GM12872 (cell line): ENCODE measurements at regions not wholly inside any gene's neighbourhood (a gene's known extent, or its start where the extent isn't known, plus 50 kb on each side); places are given as distances from the start of the nearest gene placed in this dataset.

Experiments used
- TF ChIP-seq, protein P1 (sequence below): IDR thresholded peaks from 3 replicates; pipeline ENCODE4 v1.5.1; 2011; ENCODE audit warnings: low read depth, mild to moderate bottlenecking, low read length, moderate library complexity; ENCODE audit not compliant: insufficient read depth

DNA sequence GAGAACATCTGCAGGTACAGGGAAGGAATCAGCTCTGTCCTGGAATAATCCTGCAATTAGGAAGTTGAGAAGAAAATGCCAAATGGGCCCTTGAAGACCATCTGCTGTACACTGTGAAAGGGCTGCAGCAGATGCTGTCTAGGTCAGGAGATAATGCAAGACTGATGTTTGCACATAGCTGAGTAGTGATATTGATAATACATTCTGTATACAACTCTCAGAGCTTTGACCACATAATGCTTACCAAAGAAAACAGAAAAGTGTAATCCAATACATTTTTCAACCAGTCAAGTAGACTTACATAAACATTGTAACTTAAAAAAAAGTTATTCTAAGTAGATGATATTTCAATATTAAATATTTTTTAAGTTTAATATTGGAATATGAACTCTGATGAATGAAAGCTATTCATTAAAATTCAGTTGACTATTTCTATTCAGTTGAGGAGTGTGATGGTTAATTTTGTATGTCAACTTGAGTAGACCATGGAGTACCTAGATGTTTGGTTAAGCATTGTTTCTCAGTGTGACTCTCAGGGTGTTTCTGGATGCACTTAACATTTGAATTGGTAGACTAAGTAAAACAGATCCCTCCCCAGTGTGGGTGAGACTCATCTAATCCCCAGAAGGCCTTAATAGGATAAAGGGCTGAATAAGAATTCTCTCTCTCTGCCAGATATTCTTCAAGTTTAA lies 380.1 kb upstream of the PRR16 start:
- TF ChIP-seq, protein P1, sequence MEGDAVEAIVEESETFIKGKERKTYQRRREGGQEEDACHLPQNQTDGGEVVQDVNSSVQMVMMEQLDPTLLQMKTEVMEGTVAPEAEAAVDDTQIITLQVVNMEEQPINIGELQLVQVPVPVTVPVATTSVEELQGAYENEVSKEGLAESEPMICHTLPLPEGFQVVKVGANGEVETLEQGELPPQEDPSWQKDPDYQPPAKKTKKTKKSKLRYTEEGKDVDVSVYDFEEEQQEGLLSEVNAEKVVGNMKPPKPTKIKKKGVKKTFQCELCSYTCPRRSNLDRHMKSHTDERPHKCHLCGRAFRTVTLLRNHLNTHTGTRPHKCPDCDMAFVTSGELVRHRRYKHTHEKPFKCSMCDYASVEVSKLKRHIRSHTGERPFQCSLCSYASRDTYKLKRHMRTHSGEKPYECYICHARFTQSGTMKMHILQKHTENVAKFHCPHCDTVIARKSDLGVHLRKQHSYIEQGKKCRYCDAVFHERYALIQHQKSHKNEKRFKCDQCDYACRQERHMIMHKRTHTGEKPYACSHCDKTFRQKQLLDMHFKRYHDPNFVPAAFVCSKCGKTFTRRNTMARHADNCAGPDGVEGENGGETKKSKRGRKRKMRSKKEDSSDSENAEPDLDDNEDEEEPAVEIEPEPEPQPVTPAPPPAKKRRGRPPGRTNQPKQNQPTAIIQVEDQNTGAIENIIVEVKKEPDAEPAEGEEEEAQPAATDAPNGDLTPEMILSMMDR: no peak

DNA sequence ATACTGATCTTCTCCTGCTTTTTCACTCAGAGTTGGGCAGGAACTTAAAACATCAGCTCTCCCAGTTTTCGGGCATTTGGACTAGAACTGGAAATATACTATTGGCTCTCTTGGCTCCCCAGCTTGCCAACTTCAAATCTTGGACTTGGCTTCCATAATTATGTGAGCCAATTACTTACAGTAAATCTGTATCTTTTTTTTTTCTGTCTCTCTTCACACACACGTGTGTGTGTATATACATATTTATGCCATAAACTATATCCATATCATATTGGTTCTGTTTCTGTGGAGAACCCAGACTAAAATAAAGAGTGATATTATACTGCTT lies 379.6 kb upstream of the PRR16 start:
- TF ChIP-seq, protein P1: no peak

DNA sequence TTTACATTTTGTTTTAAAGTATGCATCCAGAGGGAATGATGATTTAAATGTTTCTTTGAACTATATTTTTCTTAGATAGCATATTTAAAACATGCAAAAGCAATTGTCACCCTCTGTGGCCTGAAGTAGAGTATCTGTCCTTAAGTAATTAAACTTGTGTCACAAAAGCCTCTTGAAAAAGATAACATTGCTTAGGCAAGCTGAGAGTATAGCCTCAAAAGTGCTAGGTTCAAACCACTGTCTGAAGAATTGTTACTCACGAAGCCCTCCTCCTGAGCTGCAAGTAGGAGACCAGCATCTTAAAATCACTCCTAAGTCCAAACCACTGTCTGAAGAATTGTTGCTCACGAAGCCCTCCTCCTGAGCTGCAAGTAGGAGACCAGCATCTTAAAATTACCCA lies 378.0 kb upstream of the PRR16 start:
- TF ChIP-seq, protein P1: no peak

DNA sequence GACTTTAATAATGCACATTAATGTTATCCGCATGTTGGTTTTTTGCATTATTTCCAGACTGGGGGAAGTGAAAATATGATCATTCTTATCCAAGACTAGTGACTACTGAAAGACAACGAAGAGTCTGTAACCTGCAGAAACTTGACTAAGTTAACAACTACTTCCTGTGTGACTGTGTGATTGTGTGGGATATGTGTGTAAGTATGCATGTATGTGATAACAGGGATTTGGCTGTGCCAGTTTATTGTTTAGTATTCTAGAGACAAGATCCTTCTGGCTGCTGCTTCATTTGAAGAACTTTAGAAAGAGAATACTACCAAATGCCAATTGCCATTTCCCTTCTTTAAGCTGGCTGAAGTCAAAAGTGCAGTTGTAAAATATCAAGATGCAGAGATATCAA lies 375.7 kb upstream of the PRR16 start:
- TF ChIP-seq, protein P1: no peak

DNA sequence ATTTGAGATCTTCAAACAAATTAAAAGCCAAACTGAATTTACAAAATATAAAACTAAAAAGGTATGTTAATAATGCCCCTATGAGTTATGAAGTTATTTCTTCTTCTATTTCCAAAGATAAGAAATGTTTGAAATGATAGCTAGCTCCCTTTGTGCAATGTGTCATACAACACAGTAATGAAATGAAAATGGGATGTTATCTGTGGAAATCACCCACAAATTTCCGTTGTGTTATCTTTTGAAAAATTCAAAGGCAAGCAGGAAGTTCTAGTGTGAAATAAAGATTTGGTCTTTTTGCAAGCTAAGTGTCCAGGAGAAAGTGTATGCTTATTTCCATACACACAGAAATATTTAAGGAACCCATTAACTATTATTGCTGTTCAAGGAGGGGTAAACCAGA lies 375.3 kb upstream of the PRR16 start:
- TF ChIP-seq, protein P1: no peak

DNA sequence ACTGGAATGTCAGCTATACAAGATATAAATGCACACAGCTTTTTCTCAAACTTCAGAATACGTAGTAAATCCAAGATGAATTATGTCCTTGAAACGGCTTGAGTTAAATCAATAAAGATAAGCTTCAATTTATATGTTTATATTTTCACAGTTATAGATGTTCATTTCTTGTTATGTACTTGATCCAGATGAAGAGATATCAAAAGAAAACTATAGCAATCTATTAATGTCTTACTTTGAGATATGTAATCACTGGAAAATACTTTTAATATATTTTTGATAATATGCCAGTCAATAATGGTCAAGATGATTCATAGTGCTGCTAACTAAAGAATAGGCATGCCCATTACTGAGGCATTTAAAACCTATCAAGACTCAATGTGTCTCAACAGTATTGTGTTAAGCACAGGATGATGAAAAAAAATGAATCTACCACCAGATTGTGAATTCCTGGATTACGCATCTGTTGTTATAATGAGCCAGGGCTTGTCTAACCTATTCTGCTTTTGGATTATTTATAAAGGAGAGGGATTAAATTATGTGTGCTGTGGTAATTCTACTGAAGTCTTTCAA lies 372.6 kb upstream of the PRR16 start:
- TF ChIP-seq, protein P1: no peak

DNA sequence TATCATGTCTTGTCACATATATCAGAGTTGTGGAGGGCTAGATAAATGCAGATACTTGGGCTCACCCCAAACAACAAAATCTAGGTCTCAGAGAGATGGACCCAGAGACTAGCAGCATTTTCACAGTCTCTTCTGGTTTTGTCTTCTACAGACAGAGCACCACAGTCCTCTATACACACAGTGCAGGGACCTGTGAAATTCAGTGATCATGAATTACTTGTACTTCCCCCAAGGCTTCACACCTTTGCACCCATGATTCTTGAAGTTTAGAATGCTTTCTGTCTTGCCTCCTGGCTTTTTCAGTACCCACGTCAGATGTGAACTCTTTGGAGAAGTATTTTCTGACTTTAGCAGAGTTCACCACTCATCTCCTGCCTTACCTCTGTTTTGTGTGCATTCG lies 371.5 kb upstream of the PRR16 start:
- TF ChIP-seq, protein P1: no peak
